ENCODE measurements at regions not wholly inside any gene's neighbourhood (a gene's known extent, or its start where the extent isn't known, plus 50 kb on each side); places are given as distances from the start of the nearest gene placed in this dataset.

GRCh38 chrX:8405631-8406030 lies 59.0 kb upstream of the VCX3B start:
- no peak overlapping the region for H4K8ac ChIP-seq (ENCODE audit: low read depth, low read length)
- no peak overlapping the region for H3K14ac ChIP-seq (ENCODE audit: low read length)
- no peak overlapping the region for H3K4me3 ChIP-seq (ENCODE audit: low read length in 2 of 2)
- H3K4me1 ChIP-seq (ENCODE audit: control insufficient read depth in 2 of 2, insufficient read depth in 1 of 2, low read depth in 1 of 2, low read length in 2 of 2): peaks cover 0 to 1% of the 10 kb centered on the region in 2 donors
- WGBS, 2 donors (ENCODE audit: extremely low coverage in 2 of 2, insufficient read length in 2 of 2, insufficient replicate concordance in 1 of 2): no CpG with 5 or more reads among the region's 7 CpGs
- no peak overlapping the region for H3K9ac ChIP-seq (ENCODE audit: low read depth, low read length, poor library complexity)
- no peak overlapping the region for H2BK12ac ChIP-seq (ENCODE audit: low read length)
- H3K4ac ChIP-seq (ENCODE audit: low read length): no peak overlapping the region
- H3K18ac ChIP-seq (ENCODE audit: low read length): no peak overlapping the region
- no peaks in the 10 kb centered on the region for H3K36me3 ChIP-seq (replicated peaks in 1 of 2; ENCODE audit: control insufficient read depth in 2 of 2, insufficient read depth in 2 of 2, low read length in 2 of 2)
- no peak overlapping the region for H2BK15ac ChIP-seq (ENCODE audit: low read length)
- no peak overlapping the region for H3K4me2 ChIP-seq (ENCODE audit: insufficient read depth, low read length, poor library complexity, severe bottlenecking)
- no peak overlapping the region for H2AK5ac ChIP-seq (ENCODE audit: low read depth, low read length)
- H3K9me3 ChIP-seq (replicated peaks in 1 of 2; ENCODE audit: control insufficient read depth in 2 of 2, insufficient read depth in 1 of 2, low read depth in 1 of 2, low read length in 2 of 2): no peaks in the 10 kb centered on the region
- no peak overlapping the region for H3K27ac ChIP-seq (replicated peaks; ENCODE audit: low read length)
- H2AFZ ChIP-seq (ENCODE audit: low read length): no peak overlapping the region
- H2BK5ac ChIP-seq (ENCODE audit: low read length): no peak overlapping the region
- H3K23ac ChIP-seq (ENCODE audit: low read depth, low read length, poor library complexity): no peak overlapping the region
- no peak overlapping the region for H4K91ac ChIP-seq (ENCODE audit: low read depth, low read length, poor library complexity)
- DNase-seq (ENCODE audit: low spot score): no peak
- H3K79me1 ChIP-seq (ENCODE audit: low read depth, low read length): no peaks in the 10 kb centered on the region
- no peak overlapping the region for H2BK120ac ChIP-seq (ENCODE audit: low read depth, low read length)
- no peaks in the 10 kb centered on the region for H3K27me3 ChIP-seq (ENCODE audit: control insufficient read depth in 3 of 3, insufficient read depth in 3 of 3, low read depth in 1 of 3, low read length in 3 of 3)

- no peak overlapping the region for H2BK12ac ChIP-seq (ENCODE audit: low read length)
- H3K4me3 ChIP-seq (ENCODE audit: low read length in 2 of 2): no peak overlapping the region
- no peak overlapping the region for H3K9ac ChIP-seq (ENCODE audit: low read depth, low read length, poor library complexity)
- no peak overlapping the region for H2BK120ac ChIP-seq (ENCODE audit: low read depth, low read length)
- H2AK5ac ChIP-seq (ENCODE audit: low read depth, low read length): no peak overlapping the region
- no peak overlapping the region for H3K14ac ChIP-seq (ENCODE audit: low read length)
- H2BK5ac ChIP-seq (ENCODE audit: low read length): no peak overlapping the region
- H4K91ac ChIP-seq (ENCODE audit: low read depth, low read length, poor library complexity): no peak overlapping the region
- H3K79me1 ChIP-seq (ENCODE audit: low read depth, low read length): no peaks in the 10 kb centered on the region
- no peak overlapping the region for H3K4ac ChIP-seq (ENCODE audit: low read length)
- no peak overlapping the region for H2AFZ ChIP-seq (ENCODE audit: low read length)
- H3K18ac ChIP-seq (ENCODE audit: low read length): no peak overlapping the region
- H3K36me3 ChIP-seq (replicated peaks in 1 of 2; ENCODE audit: control insufficient read depth in 2 of 2, insufficient read depth in 2 of 2, low read length in 2 of 2): no peaks in the 10 kb centered on the region
- DNase-seq (ENCODE audit: low spot score): no peak
- no CpG with 5 or more reads among the region's 2 CpGs for WGBS, 2 donors (ENCODE audit: extremely low coverage in 2 of 2, insufficient read length in 2 of 2, insufficient replicate concordance in 1 of 2)
- no peak overlapping the region for H3K4me2 ChIP-seq (ENCODE audit: insufficient read depth, low read length, poor library complexity, severe bottlenecking)
- H3K9me3 ChIP-seq (replicated peaks in 1 of 2; ENCODE audit: control insufficient read depth in 2 of 2, insufficient read depth in 1 of 2, low read depth in 1 of 2, low read length in 2 of 2): no peaks in the 10 kb centered on the region
- no peaks in the 10 kb centered on the region for H3K4me1 ChIP-seq (ENCODE audit: control insufficient read depth in 2 of 2, insufficient read depth in 1 of 2, low read depth in 1 of 2, low read length in 2 of 2)
- H2BK15ac ChIP-seq (ENCODE audit: low read length): no peak overlapping the region
- no peak overlapping the region for H3K23ac ChIP-seq (ENCODE audit: low read depth, low read length, poor library complexity)
- no peaks in the 10 kb centered on the region for H3K27me3 ChIP-seq (ENCODE audit: control insufficient read depth in 3 of 3, insufficient read depth in 3 of 3, low read depth in 1 of 3, low read length in 3 of 3)
- H3K27ac ChIP-seq (replicated peaks; ENCODE audit: low read length): no peak overlapping the region
- no peak overlapping the region for H4K8ac ChIP-seq (ENCODE audit: low read depth, low read length)
Measured at GRCh38 chrX:8413279-8413678, 51.4 kb upstream of the VCX3B start.
